ENCODE measurements at regions not wholly inside any gene's neighbourhood (a gene's known extent, or its start where the extent isn't known, plus 50 kb on each side); places are given as distances from the start of the nearest gene placed in this dataset.

GRCh38 chr13:37395544-37395943 is 203.0 kb downstream of the POSTN start:
- FAIRE-seq = no peak
- H3K36me3 ChIP-seq (ENCODE audit: control insufficient read depth, insufficient read depth, low read length) = no peaks in the 10 kb centered on the region
- no peak for DNase-seq (ENCODE audit: low read depth)
- no peak for TF ChIP-seq CTCF (IDR thresholded peaks at IDR 0.05; ENCODE audit: insufficient read depth, low read length, severe bottlenecking)
- no peaks in the 10 kb centered on the region for H3K27me3 ChIP-seq (ENCODE audit: control insufficient read depth, insufficient read depth, low read length)
- H3K4me3 ChIP-seq (ENCODE audit: low read depth, low read length) = no peak overlapping the region

DNA sequence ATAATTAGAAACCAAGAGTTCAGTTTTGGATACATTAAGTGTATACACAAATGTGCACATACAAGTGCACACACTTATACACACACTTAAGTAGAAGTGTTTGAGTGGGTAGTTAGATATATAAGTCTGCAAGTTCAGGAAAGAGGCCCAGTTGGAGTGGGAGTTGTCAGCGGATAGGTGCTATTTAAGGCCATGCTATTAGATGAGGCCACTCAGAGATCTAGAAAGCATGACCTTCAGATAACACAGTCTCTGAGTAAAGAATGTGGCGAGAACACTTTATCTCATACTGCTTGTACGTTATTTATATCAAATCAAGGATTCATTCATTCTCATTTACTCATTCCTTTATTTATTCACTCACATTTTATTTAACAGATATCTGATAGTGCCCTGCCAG is 206.2 kb downstream of the POSTN start:
- no peak overlapping the region for H3K4me3 ChIP-seq (ENCODE audit: low read depth, low read length)
- FAIRE-seq (no peak), DNase-seq (ENCODE audit: low read depth) (no peak)
- H3K27me3 ChIP-seq (ENCODE audit: control insufficient read depth, insufficient read depth, low read length) = no peaks in the 10 kb centered on the region
- H3K36me3 ChIP-seq (ENCODE audit: control insufficient read depth, insufficient read depth, low read length) = no peaks in the 10 kb centered on the region
- no peak for TF ChIP-seq CTCF (IDR thresholded peaks at IDR 0.05; ENCODE audit: insufficient read depth, low read length, severe bottlenecking)

GRCh38 chr13:37390735-37391134 is 207.8 kb downstream of the POSTN start:
- TF ChIP-seq CTCF (IDR thresholded peaks at IDR 0.05; ENCODE audit: insufficient read depth, low read length, severe bottlenecking) = no peak
- FAIRE-seq (no peak), DNase-seq (ENCODE audit: low read depth) (no peak)
- Histone ChIP-seq H3K36me3 (ENCODE audit: control insufficient read depth, insufficient read depth, low read length) (no peaks in the 10 kb centered on the region), H3K4me3 (ENCODE audit: low read depth, low read length) (no peak overlapping the region), H3K27me3 (ENCODE audit: control insufficient read depth, insufficient read depth, low read length) (no peaks in the 10 kb centered on the region)

DNA sequence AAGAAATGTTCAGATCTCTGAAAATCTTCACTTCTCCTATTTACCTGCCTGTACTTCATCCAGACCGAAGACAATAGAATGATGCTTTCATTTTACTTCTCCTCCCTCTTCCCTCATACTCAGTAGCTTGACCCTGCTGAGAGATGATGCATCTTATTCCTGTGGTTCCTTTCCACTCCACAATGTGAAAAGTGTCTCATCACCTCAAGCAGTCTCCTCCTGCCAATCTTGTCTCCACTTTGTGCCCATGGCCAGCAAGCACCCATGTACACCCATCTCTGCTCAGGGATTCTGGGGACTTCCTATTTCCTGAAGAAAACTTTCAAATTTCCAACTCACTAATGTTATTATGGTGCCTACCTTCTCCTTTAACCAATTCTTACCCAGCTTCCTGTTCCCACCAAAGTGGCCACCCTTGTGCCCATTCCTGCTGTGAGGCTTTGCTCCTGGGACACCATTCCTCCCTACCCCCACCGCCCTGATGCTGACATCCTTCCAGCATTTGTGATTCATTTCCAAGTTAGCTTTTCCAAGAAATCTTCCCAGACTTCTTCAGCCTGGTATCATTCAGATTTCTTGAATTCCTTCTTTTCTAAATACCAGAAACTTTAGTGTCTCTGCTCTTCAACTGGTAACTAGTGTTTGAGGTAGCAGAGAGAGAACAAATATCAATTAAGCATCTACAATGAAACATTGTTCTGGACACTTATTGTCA is 212.5 kb downstream of the POSTN start:
- DNase-seq (ENCODE audit: low read depth) = no peak
- Histone ChIP-seq H3K36me3 (ENCODE audit: control insufficient read depth, insufficient read depth, low read length) (no peaks in the 10 kb centered on the region), H3K27me3 (ENCODE audit: control insufficient read depth, insufficient read depth, low read length) (no peaks in the 10 kb centered on the region), H3K4me3 (ENCODE audit: low read depth, low read length) (no peak overlapping the region)
- TF ChIP-seq CTCF (IDR thresholded peaks at IDR 0.05; ENCODE audit: insufficient read depth, low read length, severe bottlenecking) = no peak
- FAIRE-seq = no peak

DNA sequence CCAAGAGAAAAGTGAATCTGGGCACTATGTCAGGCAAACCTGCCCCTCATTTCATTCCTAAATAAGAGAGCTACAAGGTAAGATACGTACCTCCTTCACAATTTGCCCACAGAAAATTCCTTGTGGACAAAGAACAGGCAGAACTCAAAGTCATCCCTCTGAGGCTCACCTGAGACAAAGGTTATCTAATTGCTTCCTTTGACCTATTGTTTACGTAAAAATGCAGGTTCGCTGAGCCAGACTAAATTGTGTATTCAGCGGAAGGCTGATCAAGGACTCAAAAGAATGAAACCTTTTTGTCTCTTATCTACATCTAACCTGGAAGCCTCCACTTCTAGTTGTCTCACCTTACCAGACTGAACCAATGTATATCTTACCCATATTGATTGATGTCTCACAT is 213.3 kb downstream of the POSTN start:
- no peaks in the 10 kb centered on the region for H3K36me3 ChIP-seq (ENCODE audit: control insufficient read depth, insufficient read depth, low read length)
- no peak for DNase-seq (ENCODE audit: low read depth)
- no peak for FAIRE-seq
- H3K27me3 ChIP-seq (ENCODE audit: control insufficient read depth, insufficient read depth, low read length) = no peaks in the 10 kb centered on the region
- H3K4me3 ChIP-seq (ENCODE audit: low read depth, low read length) = no peak overlapping the region
- no peak for TF ChIP-seq CTCF (IDR thresholded peaks at IDR 0.05; ENCODE audit: insufficient read depth, low read length, severe bottlenecking)

- Histone ChIP-seq H3K36me3 (ENCODE audit: control insufficient read depth, insufficient read depth, low read length) (no peaks in the 10 kb centered on the region), H3K4me3 (ENCODE audit: low read depth, low read length) (no peak overlapping the region), H3K27me3 (ENCODE audit: control insufficient read depth, insufficient read depth, low read length) (no peaks in the 10 kb centered on the region)
- FAIRE-seq (no peak), DNase-seq (ENCODE audit: low read depth) (no peak)
- TF ChIP-seq CTCF (IDR thresholded peaks at IDR 0.05; ENCODE audit: insufficient read depth, low read length, severe bottlenecking) = no peak
These were observed 214.7 kb downstream of the POSTN start for GRCh38 chr13:37383856-37384370.

Measured in bronchial epithelial cell (primary cell).